NCI-H510A treated with DMSO at 0.1 percent for 48 hours (cell line): ENCODE measurements at regions not wholly inside any gene's neighbourhood (a gene's known extent, or its start where the extent isn't known, plus 50 kb on each side); places are given as distances from the start of the nearest gene placed in this dataset.
"Not testable (repeated sequence)": the region's sequence is repeated elsewhere in the genome, so short reads cannot be mapped to it uniquely, and the experiment has no call there.

Experiments
- DNase-seq: peaks from one replicate; lab custom pipeline; 2025; lab: John Stamatoyannopoulos, UW

- no peak for DNase-seq
These were observed 122.0 kb upstream of the OSTN start for GRCh38 chr3:191076903-191077552.

GRCh38 chr3:191074511-191074910 is 124.5 kb upstream of the OSTN start:
- no peak for DNase-seq

- DNase-seq, result peak; percentile 14
These were observed 128.2 kb upstream of the OSTN start for GRCh38 chr3:191070762-191071403.

- no peak for DNase-seq
These were observed 128.8 kb upstream of the OSTN start for GRCh38 chr3:191070201-191070600.

GRCh38 chr3:191068946-191069813 is 129.9 kb upstream of the OSTN start:
- no peak for DNase-seq

- DNase-seq, result no peak
These were observed 132.4 kb upstream of the OSTN start for GRCh38 chr3:191066669-191067068.

- DNase-seq, result no peak
These were observed 133.7 kb upstream of the OSTN start for GRCh38 chr3:191065181-191065805.

GRCh38 chr3:191051037-191051436 is 148.0 kb upstream of the OSTN start:
- peak; percentile 51 for DNase-seq

- DNase-seq, result no peak
These were observed 151.1 kb upstream of the OSTN start for GRCh38 chr3:191047930-191048329.

- no peak for DNase-seq
These were observed 168.1 kb upstream of the OSTN start for GRCh38 chr3:191030929-191031328.

GRCh38 chr3:191030491-191030890 is 168.0 kb upstream of the GMNC start:
- DNase-seq, result no peak

- DNase-seq, result no peak
These were observed 164.3 kb upstream of the GMNC start for GRCh38 chr3:191026746-191027145.

GRCh38 chr3:191020730-191021396 is 158.4 kb upstream of the GMNC start:
- DNase-seq, result no peak

GRCh38 chr3:191019855-191020254 is 157.4 kb upstream of the GMNC start:
- no peak for DNase-seq

GRCh38 chr3:191015960-191016359 is 153.5 kb upstream of the GMNC start:
- DNase-seq, result not testable (repeated sequence)

- no peak for DNase-seq
These were observed 145.6 kb upstream of the GMNC start for GRCh38 chr3:191008074-191008473.

- DNase-seq, result no peak
These were observed 143.3 kb upstream of the GMNC start for GRCh38 chr3:191005790-191006189.

- DNase-seq, result no peak
These were observed 141.2 kb upstream of the GMNC start for GRCh38 chr3:191003742-191004141.

GRCh38 chr3:190996181-190996775 is 133.8 kb upstream of the GMNC start:
- no peak for DNase-seq

GRCh38 chr3:190995156-190995555 is 132.7 kb upstream of the GMNC start:
- no peak for DNase-seq

GRCh38 chr3:190990898-190991297 is 128.4 kb upstream of the GMNC start:
- DNase-seq, result no peak

- no peak for DNase-seq
These were observed 126.7 kb upstream of the GMNC start for GRCh38 chr3:190989218-190989617.
